Heart right ventricle (tissue), 16 donors: ENCODE measurements at regions not wholly inside any gene's neighbourhood (a gene's known extent, or its start where the extent isn't known, plus 50 kb on each side); places are given as distances from the start of the nearest gene placed in this dataset.

Source experiments
- ATAC-seq, 8 donors: fragments of 200-7000 bp; cut with Tn5 transposase; one replicate each; pipeline ENCODE4 v1.9.1; 2020; ENCODE audit warnings: mild to moderate bottlenecking in 8 of 8, moderate library complexity in 8 of 8, moderate number of reproducible peaks in 1 of 8
- DNase-seq, 2 donors: peaks; one replicate each; pipeline ENCODE4 v3.0.0-alpha.2; 2020
- H3K27ac ChIP-seq, 10 donors: fragments of 200-600 bp; sonication (generic) in 2 of 10; one replicate each; pipeline versions ENCODE4 v1.5.0 to v1.8.0; 2020 to 2022; ENCODE audit warnings: mild to moderate bottlenecking in 3 of 10
- H3K27me3 ChIP-seq, 7 donors: fragments of 200-600 bp; one replicate each; pipeline ENCODE4 v1.8.0; 2021 to 2022; ENCODE audit warnings: mild to moderate bottlenecking in 2 of 7
- H3K36me3 ChIP-seq, 9 donors: fragments of 200-600 bp; sonication (generic) in 1 of 9; one replicate each; pipeline versions ENCODE4 v1.5.0 to v1.8.0; 2020 to 2022; ENCODE audit warnings: mild to moderate bottlenecking in 2 of 9
- H3K4me1 ChIP-seq, 9 donors: fragments of 200-600 bp; sonication (generic) in 1 of 9; one replicate each; pipeline versions ENCODE4 v1.5.0 to v1.8.0; 2020 to 2022; ENCODE audit warnings: mild to moderate bottlenecking in 4 of 9
- H3K4me3 ChIP-seq, 10 donors: fragments of 200-600 bp; sonication (generic) in 2 of 10; one replicate each; pipeline versions ENCODE4 v1.5.0 to v1.8.0; 2020 to 2022; ENCODE audit warnings: mild to moderate bottlenecking in 7 of 10, moderate library complexity in 2 of 10
- H3K9me3 ChIP-seq, 11 donors: fragments of 200-600 bp in 10 of 11; sonication (generic) in 2 of 11; one replicate each; pipeline versions ENCODE4 v1.5.0 to v1.8.0; 2013 to 2022; ENCODE audit warnings: mild to moderate bottlenecking in 2 of 11, control low read depth in 1 of 11, moderate library complexity in 1 of 11
- CTCF ChIP-seq, 9 donors: fragments of 200-600 bp; sonication (generic) in 2 of 9; IDR thresholded peaks; one replicate each; pipeline versions ENCODE4 v1.5.0 to v1.8.0; 2021 to 2022; ENCODE audit warnings: antibody characterized with exemption in 9 of 9, mild to moderate bottlenecking in 5 of 9, moderate library complexity in 1 of 9
- WGBS, 2 donors: extraction: QIAGEN DNeasy Blood & Tissue Kit; methylation state at CpG; one replicate each; pipeline ENCODE4 v1.1.7; 2013; ENCODE audit warnings: inconsistent platforms in 1 of 2; 5-methylcytosine and 5-hydroxymethylcytosine counted together
- intact Hi-C, 10 donors: fragments of 100-400 bp; cut with DNase I; formaldehyde crosslinking; loops; one replicate each; pipeline versions ENCODE4 v1.11.1 to v1.14.2; 2022
- donor health status: Arrhythmogenic right ventricular cardiomyopathy.
- donor health status: ischemic (EF 13 %, LVEDD 7.1; RV severe dilation, severe dysfunction).
- donor health status: healthy with polysubstance abuse.
- donor health status: DM: no; HTN: yes; CAD: no.
- donor health status: DM: no; HTN: no; CAD: no.
- donor health status: ischemic (EF 25% LVEDD 6.9; RV normal size, moderate dysfunction).
- donor health status: ischemic (EF 25% LVEDD 5.7; RV mildly dilated, moderate dysfunction).
- donor health status: healthy.
- donor health status: DM: yes; HTN: yes; CAD: no.
- donor health status: Ischemic cardiomyopathy.
- donor health status: ischemic (EF 35%, LVEDD 5.7; RV mildly dilated, moderate dysfunction).
- donor health status: nonischemic (EF 11% LVEDD 7.7; RV severe dilation, severe dysfunction).
- donor health status: DM: yes; HTN: yes; CAD: no.
- donor health status: PGD.
- donor health status: ischemic (EF 29% LVEDD 5.4; RV normal size, mild dysfunction).
- donor health status: nonischemic (EF 23%, LVEDD 6.1; RV moderate dilation, normal function).

GRCh38 chr10:26621243-26621888 lies 76.1 kb upstream of the PDSS1 start:
- Histone ChIP-seq H3K27ac (no peak overlapping the region), H3K4me1 (peaks cover 0 to 4% (median 0%) of the 10 kb centered on the region in 9 donors), H3K9me3 (no peaks in the 10 kb centered on the region), H3K4me3 (no peak overlapping the region), H3K27me3 (peaks cover 0 to 52% (median 34%) of the 10 kb centered on the region in 7 donors), H3K36me3 (no peaks in the 10 kb centered on the region)
- WGBS, 2 donors = 76 to 79% methylated on average over 7 of the region's 7 CpGs
- intact Hi-C loops = loop anchor here in 1 of 10 donors (10.0 kb wide), 1 partner anchor 703 kb away; no protein-coding TSS in a partner anchor
- TF ChIP-seq CTCF (IDR thresholded peaks at IDR 0.05) = no peak
- no peak for DNase-seq
- no peak for ATAC-seq

GRCh38 chr10:26621889-26622711 lies 75.4 kb upstream of the PDSS1 start:
- Histone ChIP-seq H3K36me3 (no peaks in the 10 kb centered on the region), H3K27ac (no peak overlapping the region), H3K4me3 (peak overlapping the region in 9 of 10 donors; percentile 19 to 48 (median 43)), H3K27me3 (peaks cover 0 to 60% (median 34%) of the 10 kb centered on the region in 7 donors), H3K9me3 (no peaks in the 10 kb centered on the region), H3K4me1 (peaks cover 0 to 4% (median 0%) of the 10 kb centered on the region in 9 donors)
- no peak for TF ChIP-seq CTCF (IDR thresholded peaks at IDR 0.05)
- peak in 2 of 8 donors; percentile 38 to 66 for ATAC-seq
- DNase-seq = peak in 1 of 2 donors; percentile 28
- 14 to 15% methylated on average over 47 of the region's 47 CpGs for WGBS, 2 donors
- intact Hi-C loops = loop anchor here in 1 of 10 donors (10.0 kb wide), 1 partner anchor 703 kb away; no protein-coding TSS in a partner anchor

GRCh38 chr10:26622891-26623290 lies 74.6 kb upstream of the PDSS1 start:
- intact Hi-C loops = loop anchor here in 1 of 10 donors (10.0 kb wide), 1 partner anchor 702 kb away; no protein-coding TSS in a partner anchor
- ATAC-seq (no peak), DNase-seq (no peak)
- no peaks in the 10 kb centered on the region for H3K36me3 ChIP-seq
- no peaks in the 10 kb centered on the region for H3K9me3 ChIP-seq
- H3K27ac ChIP-seq = no peak overlapping the region
- 86% methylated on average over 7 of the region's 7 CpGs for WGBS, 2 donors
- H3K27me3 ChIP-seq = peaks cover 0 to 67% (median 34%) of the 10 kb centered on the region in 7 donors
- H3K4me3 ChIP-seq = peak overlapping the region in 3 of 10 donors; percentile 24 to 46 (median 43)
- no peak for TF ChIP-seq CTCF (IDR thresholded peaks at IDR 0.05)
- H3K4me1 ChIP-seq = peaks cover 0 to 4% (median 0%) of the 10 kb centered on the region in 9 donors

DNA sequence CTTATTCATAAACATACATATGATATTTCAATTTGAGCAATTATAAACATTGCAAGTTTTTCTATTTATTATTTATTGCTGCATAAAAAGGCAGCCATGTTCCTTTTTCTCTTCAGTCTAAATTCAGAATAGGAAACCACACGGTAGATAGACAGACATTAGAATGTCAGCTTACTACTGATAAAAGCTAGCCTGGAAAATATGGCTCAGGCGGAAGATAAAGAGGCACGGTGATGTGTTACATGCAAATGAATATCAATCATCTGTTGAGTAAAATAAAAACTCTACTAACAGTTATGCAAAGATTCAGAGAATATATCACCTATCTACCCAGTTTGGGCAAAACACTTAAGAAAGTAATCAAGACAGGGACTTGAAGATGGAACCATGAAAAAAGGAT lies 73.5 kb upstream of the PDSS1 start:
- no peak for ATAC-seq
- no peaks in the 10 kb centered on the region for H3K36me3 ChIP-seq
- H3K27ac ChIP-seq = no peak overlapping the region
- no peak for TF ChIP-seq CTCF (IDR thresholded peaks at IDR 0.05)
- H3K4me3 ChIP-seq = no peak overlapping the region
- intact Hi-C loops = loop anchor here in 1 of 10 donors (10.0 kb wide), 1 partner anchor 701 kb away; no protein-coding TSS in a partner anchor
- 16 to 26% methylated on average over 3 of the region's 3 CpGs for WGBS, 2 donors
- no peak for DNase-seq
- peaks cover 0 to 4% (median 0%) of the 10 kb centered on the region in 9 donors for H3K4me1 ChIP-seq
- peaks cover 0 to 64% (median 34%) of the 10 kb centered on the region in 7 donors for H3K27me3 ChIP-seq
- H3K9me3 ChIP-seq = no peaks in the 10 kb centered on the region
